HCT116 (cell line): ENCODE measurements at regions not wholly inside any gene's neighbourhood (a gene's known extent, or its start where the extent isn't known, plus 50 kb on each side); places are given as distances from the start of the nearest gene placed in this dataset.
A peak's percentile ranks its signal among the peaks of the same experiment; 100 is the strongest.

Source experiments
- ATAC-seq: fragments of 200-7000 bp; cut with Tn5 transposase; 2 replicates; pipeline ENCODE4 v1.9.1; 2020; ENCODE audit warnings: mild to moderate bottlenecking, moderate library complexity
- BruUV-seq: library from RNA; stranded (reverse); fragments of 400-500 nt; replicated peaks from 2 replicates; lab custom pipeline; 2021; lab: Mats Ljungman, UMichigan
- CTCF ChIA-PET: fragments of 300-600 bp; sonication (Branson Sonifier 250); formaldehyde crosslinking; loops from one replicate; lab custom pipeline; 2021; ENCODE audit warnings: antibody characterized with exemption; lab: Charles Lee
- POLR2A ChIA-PET: fragments of 300-600, 350-600 bp; sonication (Branson Sonifier 250); formaldehyde crosslinking; loops from one replicate; lab custom pipeline; 2021; ENCODE audit warnings: antibody characterized with exemption; lab: Charles Lee
- RAD21 ChIA-PET, 2 experiments: fragments of 300-600 bp; sonication (Branson Sonifier 250); formaldehyde crosslinking; loops; one replicate each; lab custom pipeline; 2023; ENCODE audit warnings: low total read pairs in 2 of 2; ENCODE audit not compliant: uncharacterized antibody in 2 of 2, unreplicated experiment in 2 of 2, low non-redundant PET in 1 of 2; lab: Charles Lee
- DNase-seq: peaks from one replicate; pipeline ENCODE4 v3.0.0-alpha.2; 2010; ENCODE audit warnings: low read depth, low spot score
- H2AFZ ChIP-seq: fragments of 200-600 bp; shearing (Covaris generic), sonication (generic); 2 replicates; pipeline ENCODE4 v1.6.1; 2017; ENCODE audit warnings: low read depth, mixed run types, mixed read lengths, antibody characterized with exemption, low read length; ENCODE audit not compliant: poor library complexity, severe bottlenecking
- H3K27ac ChIP-seq: 2 replicates; pipeline ENCODE4 v1.5.1; 2012; ENCODE audit warnings: low read depth, low read length
- H3K27me3 ChIP-seq: fragments of 200-600 bp; sonication (generic); 2 replicates; pipeline ENCODE4 v1.6.1; 2016; ENCODE audit warnings: mixed run types, low read length, mixed read lengths; ENCODE audit not compliant: insufficient read depth
- H3K36me3 ChIP-seq, 2 experiments: fragments of 200-500 bp in 1 of 2; fragments of 200-600 bp in 1 of 2; sonication (Bioruptor generic) in 1 of 2; sonication (generic) in 1 of 2; 2 replicates each; pipeline versions ENCODE4 v1.5.1 to v1.6.1; 2014 to 2016; ENCODE audit warnings: low read length in 2 of 2, inconsistent platforms in 1 of 2, mixed read lengths in 1 of 2, mixed run types in 1 of 2; ENCODE audit not compliant: insufficient read depth in 2 of 2, control insufficient read depth in 1 of 2
- H3K4me1 ChIP-seq, 2 experiments: fragments of 200-600 bp in 1 of 2; sonication (generic) in 1 of 2; 2 replicates each; pipeline versions ENCODE4 v1.5.1 to v1.6.1; 2012 to 2017; ENCODE audit warnings: low read length in 2 of 2, inconsistent platforms in 1 of 2, mild to moderate bottlenecking in 1 of 2, mixed read lengths in 1 of 2, mixed run types in 1 of 2, moderate library complexity in 1 of 2; ENCODE audit not compliant: insufficient read depth in 2 of 2, control insufficient read depth in 1 of 2
- H3K4me2 ChIP-seq: fragments of 200-600 bp; sonication (generic); 2 replicates; pipeline ENCODE4 v1.6.1; 2017; ENCODE audit warnings: mixed run types, low read length, mixed read lengths
- H3K4me3 ChIP-seq, 2 experiments: fragments of 200-600 bp in 1 of 2; sonication (generic) in 1 of 2; replicated peaks in 1 of 2; 2 replicates each; pipeline ENCODE4 v1.5.1; 2011 to 2016; ENCODE audit warnings: low read length in 2 of 2, control low read depth in 1 of 2, low read depth in 1 of 2, mild to moderate bottlenecking in 1 of 2, mixed read lengths in 1 of 2, mixed run types in 1 of 2
- H3K79me2 ChIP-seq: fragments of 200-600 bp; sonication (generic); 2 replicates; pipeline ENCODE4 v1.6.1; 2017; ENCODE audit warnings: mild to moderate bottlenecking, mixed run types, low read length, moderate library complexity, mixed read lengths; ENCODE audit not compliant: insufficient read depth
- H3K9ac ChIP-seq: fragments of 200-600 bp; sonication (generic); 2 replicates; pipeline ENCODE4 v1.6.1; 2016; ENCODE audit warnings: low read length, mixed read lengths
- H3K9me2 ChIP-seq: fragments of 200-600 bp; sonication (generic), shearing (Covaris generic); 2 replicates; pipeline ENCODE4 v1.6.1; 2017; ENCODE audit warnings: mixed run types, mild to moderate bottlenecking, moderate library complexity; ENCODE audit not compliant: insufficient read depth
- H3K9me3 ChIP-seq, 2 experiments: fragments of 200-500 bp in 1 of 2; fragments of 200-600 bp in 1 of 2; sonication (Bioruptor generic) in 1 of 2; sonication (generic) in 1 of 2; 2 replicates each; pipeline ENCODE4 v1.6.1; 2014 to 2017; ENCODE audit warnings: low read length in 2 of 2, mixed read lengths in 2 of 2, inconsistent platforms in 1 of 2, low read depth in 1 of 2, mild to moderate bottlenecking in 1 of 2, mixed run types in 1 of 2, moderate library complexity in 1 of 2; ENCODE audit not compliant: control insufficient read depth in 1 of 2, insufficient read depth in 1 of 2
- H4K20me1 ChIP-seq: fragments of 200-600 bp; sonication (generic), shearing (Covaris generic); 2 replicates; pipeline ENCODE4 v1.6.1; 2017; ENCODE audit warnings: mixed run types, mild to moderate bottlenecking, moderate library complexity; ENCODE audit not compliant: insufficient read depth
- CBX3 ChIP-seq: IDR thresholded peaks from 2 replicates; pipeline ENCODE4 v1.6.1; 2012; ENCODE audit warnings: low read depth
- CEBPB ChIP-seq: IDR thresholded peaks from 2 replicates; pipeline ENCODE4 v1.6.1; 2012; ENCODE audit warnings: low read depth
- EGR1 ChIP-seq: IDR thresholded peaks from 2 replicates; pipeline ENCODE4 v1.6.1; 2012; ENCODE audit warnings: low read depth
- EZH2phosphoT487 ChIP-seq: fragments of 200-600 bp; IDR thresholded peaks from 2 replicates; pipeline ENCODE4 v1.6.1; 2018; ENCODE audit warnings: antibody characterized with exemption, borderline replicate concordance
- FOSL1 ChIP-seq: IDR thresholded peaks from 2 replicates; pipeline ENCODE4 v1.6.1; 2012; ENCODE audit warnings: low read depth
- JUND ChIP-seq: IDR thresholded peaks from 2 replicates; pipeline ENCODE4 v1.6.1; 2012
- RAD21 ChIP-seq: IDR thresholded peaks from 2 replicates; pipeline ENCODE4 v1.6.1; 2012; ENCODE audit warnings: low read depth, mild to moderate bottlenecking
- SIN3A ChIP-seq: IDR thresholded peaks from 2 replicates; pipeline ENCODE4 v1.6.1; 2012; ENCODE audit warnings: low read depth
- SP1 ChIP-seq: IDR thresholded peaks from 2 replicates; pipeline ENCODE4 v1.6.1; 2012; ENCODE audit warnings: low read depth
- YY1 ChIP-seq: IDR thresholded peaks from 2 replicates; pipeline ENCODE4 v1.6.1; 2011; ENCODE audit warnings: low read length, low read depth, moderate library complexity, mild to moderate bottlenecking; ENCODE audit not compliant: insufficient replicate concordance; ENCODE audit errors: extremely low read depth
- intact Hi-C: fragments of 100-400 bp; cut with micrococcal nuclease; formaldehyde crosslinking; loops from 2 replicates; pipeline ENCODE4 v1.10.0; 2022
- TF ChIP-seq, protein P1 (sequence below), 3 experiments: fragments of 200-600 bp in 1 of 3; sonication (generic) in 1 of 3; IDR thresholded peaks in 2 of 3; conservative IDR thresholded peaks in 1 of 3; 2 replicates each; pipeline ENCODE4 v1.5.1; 2012 to 2017; ENCODE audit warnings: low read depth in 2 of 3, low read length in 2 of 3, antibody characterized with exemption in 1 of 3, borderline replicate concordance in 1 of 3, control low read depth in 1 of 3, mild to moderate bottlenecking in 1 of 3, mixed read lengths in 1 of 3, mixed run types in 1 of 3, moderate library complexity in 1 of 3; ENCODE audit not compliant: insufficient read depth in 1 of 3
- TF ChIP-seq, protein P2 (sequence below): IDR thresholded peaks from 2 replicates; pipeline ENCODE4 v1.6.1; 2012; ENCODE audit warnings: low read depth

DNA sequence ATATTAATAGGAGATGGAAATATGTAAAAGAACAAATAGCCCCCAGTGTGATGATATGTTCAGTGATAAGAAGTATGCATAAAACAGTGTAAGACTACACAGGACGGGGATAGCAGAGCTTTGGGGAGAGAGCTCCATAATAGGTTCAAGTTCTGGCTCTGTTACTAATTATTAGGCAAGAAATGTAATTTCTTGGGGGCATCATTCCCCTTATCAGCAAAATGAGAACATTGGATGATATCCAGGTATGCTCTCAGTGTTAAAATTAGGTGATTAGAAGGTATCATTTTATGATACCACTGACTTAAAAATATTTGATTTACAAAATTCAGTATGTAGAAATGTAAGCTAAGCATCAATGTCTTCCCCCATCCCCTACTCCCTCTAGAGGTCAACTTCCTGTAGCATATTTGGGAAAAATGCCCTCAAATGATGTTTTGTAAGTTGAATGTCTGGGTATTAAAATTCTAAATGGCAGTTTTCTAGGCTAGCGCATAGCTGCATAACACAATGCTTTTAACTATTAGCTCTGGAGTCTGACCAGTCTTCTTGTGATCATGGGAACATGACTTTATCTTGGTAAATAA is 585.7 kb upstream of the CAMK1G start:
- no peak overlapping the region for H3K4me2 ChIP-seq
- no peaks in the 10 kb centered on the region for H3K36me3 ChIP-seq
- intact Hi-C loops: no loop called here
- no TSS peak for BruUV-seq
- no peaks in the 10 kb centered on the region for H3K79me2 ChIP-seq
- TF ChIP-seq RAD21 (peak; percentile 13; the same call in 1 of the 2 replicates), CBX3 (no peak), EGR1 (no peak), SIN3A (no peak)
- TF ChIP-seq, protein P1, sequence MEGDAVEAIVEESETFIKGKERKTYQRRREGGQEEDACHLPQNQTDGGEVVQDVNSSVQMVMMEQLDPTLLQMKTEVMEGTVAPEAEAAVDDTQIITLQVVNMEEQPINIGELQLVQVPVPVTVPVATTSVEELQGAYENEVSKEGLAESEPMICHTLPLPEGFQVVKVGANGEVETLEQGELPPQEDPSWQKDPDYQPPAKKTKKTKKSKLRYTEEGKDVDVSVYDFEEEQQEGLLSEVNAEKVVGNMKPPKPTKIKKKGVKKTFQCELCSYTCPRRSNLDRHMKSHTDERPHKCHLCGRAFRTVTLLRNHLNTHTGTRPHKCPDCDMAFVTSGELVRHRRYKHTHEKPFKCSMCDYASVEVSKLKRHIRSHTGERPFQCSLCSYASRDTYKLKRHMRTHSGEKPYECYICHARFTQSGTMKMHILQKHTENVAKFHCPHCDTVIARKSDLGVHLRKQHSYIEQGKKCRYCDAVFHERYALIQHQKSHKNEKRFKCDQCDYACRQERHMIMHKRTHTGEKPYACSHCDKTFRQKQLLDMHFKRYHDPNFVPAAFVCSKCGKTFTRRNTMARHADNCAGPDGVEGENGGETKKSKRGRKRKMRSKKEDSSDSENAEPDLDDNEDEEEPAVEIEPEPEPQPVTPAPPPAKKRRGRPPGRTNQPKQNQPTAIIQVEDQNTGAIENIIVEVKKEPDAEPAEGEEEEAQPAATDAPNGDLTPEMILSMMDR (IDR thresholded peaks at IDR 0.05 in 2 of 3, conservative IDR thresholded peaks at IDR 0.05 in 1 of 3; ENCODE audit: borderline replicate concordance in 1 of 3, insufficient read depth in 1 of 3, low read depth in 2 of 3, low read length in 2 of 3): peak; percentile 5 to 26 (median 25); a peak in 2 of 6 replicates
- H3K9me2 ChIP-seq: no peaks in the 10 kb centered on the region
- H3K27ac ChIP-seq: no peak overlapping the region
- ChIA-PET POLR2A (no interaction called here), CTCF (no interaction called here), RAD21 (no interaction called here)
- ATAC-seq (no peak), DNase-seq (no peak)
- no peaks in the 10 kb centered on the region for H3K4me1 ChIP-seq
- H3K9ac ChIP-seq: no peak overlapping the region
- H3K9me3 ChIP-seq: no peaks in the 10 kb centered on the region
- no peaks in the 10 kb centered on the region for H3K27me3 ChIP-seq
- H4K20me1 ChIP-seq: no peaks in the 10 kb centered on the region
- H2AFZ ChIP-seq: no peak overlapping the region
- H3K4me3 ChIP-seq: no peak overlapping the region

DNA sequence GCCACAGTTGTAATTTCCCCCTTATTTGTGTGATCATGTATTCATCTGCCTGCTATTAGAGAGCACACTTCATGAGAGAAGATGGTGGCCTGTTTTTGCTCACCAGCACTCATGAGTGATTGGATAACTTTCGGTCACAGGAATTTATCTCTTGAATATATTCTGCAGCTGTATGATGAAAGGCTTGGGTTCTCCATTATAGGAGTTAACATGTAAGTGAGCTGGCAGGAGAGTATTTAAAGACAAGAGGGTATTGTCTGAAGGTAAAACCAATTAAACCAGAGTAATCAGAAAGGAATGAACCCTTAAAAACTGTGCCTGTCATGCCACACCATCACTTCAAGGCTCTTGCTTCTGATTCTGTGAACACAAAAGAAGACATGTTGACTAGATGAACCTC is 574.9 kb upstream of the CAMK1G start:
- intact Hi-C loops: no loop called here
- H3K27me3 ChIP-seq: no peaks in the 10 kb centered on the region
- no peaks in the 10 kb centered on the region for H3K4me1 ChIP-seq
- RAD21 ChIA-PET: no interaction called here
- ATAC-seq: no peak
- H3K4me2 ChIP-seq: no peak overlapping the region
- no peak overlapping the region for H3K27ac ChIP-seq
- no TSS peak for BruUV-seq
- no peak overlapping the region for H3K9ac ChIP-seq
- POLR2A ChIA-PET: no interaction called here
- no peak overlapping the region for H3K4me3 ChIP-seq
- no peaks in the 10 kb centered on the region for H3K9me3 ChIP-seq
- no peaks in the 10 kb centered on the region for H3K79me2 ChIP-seq
- H3K9me2 ChIP-seq: no peaks in the 10 kb centered on the region
- no peaks in the 10 kb centered on the region for H4K20me1 ChIP-seq
- no peak overlapping the region for H2AFZ ChIP-seq
- DNase-seq: no peak
- CTCF ChIA-PET: no interaction called here
- no peaks in the 10 kb centered on the region for H3K36me3 ChIP-seq
- TF ChIP-seq, protein P2, sequence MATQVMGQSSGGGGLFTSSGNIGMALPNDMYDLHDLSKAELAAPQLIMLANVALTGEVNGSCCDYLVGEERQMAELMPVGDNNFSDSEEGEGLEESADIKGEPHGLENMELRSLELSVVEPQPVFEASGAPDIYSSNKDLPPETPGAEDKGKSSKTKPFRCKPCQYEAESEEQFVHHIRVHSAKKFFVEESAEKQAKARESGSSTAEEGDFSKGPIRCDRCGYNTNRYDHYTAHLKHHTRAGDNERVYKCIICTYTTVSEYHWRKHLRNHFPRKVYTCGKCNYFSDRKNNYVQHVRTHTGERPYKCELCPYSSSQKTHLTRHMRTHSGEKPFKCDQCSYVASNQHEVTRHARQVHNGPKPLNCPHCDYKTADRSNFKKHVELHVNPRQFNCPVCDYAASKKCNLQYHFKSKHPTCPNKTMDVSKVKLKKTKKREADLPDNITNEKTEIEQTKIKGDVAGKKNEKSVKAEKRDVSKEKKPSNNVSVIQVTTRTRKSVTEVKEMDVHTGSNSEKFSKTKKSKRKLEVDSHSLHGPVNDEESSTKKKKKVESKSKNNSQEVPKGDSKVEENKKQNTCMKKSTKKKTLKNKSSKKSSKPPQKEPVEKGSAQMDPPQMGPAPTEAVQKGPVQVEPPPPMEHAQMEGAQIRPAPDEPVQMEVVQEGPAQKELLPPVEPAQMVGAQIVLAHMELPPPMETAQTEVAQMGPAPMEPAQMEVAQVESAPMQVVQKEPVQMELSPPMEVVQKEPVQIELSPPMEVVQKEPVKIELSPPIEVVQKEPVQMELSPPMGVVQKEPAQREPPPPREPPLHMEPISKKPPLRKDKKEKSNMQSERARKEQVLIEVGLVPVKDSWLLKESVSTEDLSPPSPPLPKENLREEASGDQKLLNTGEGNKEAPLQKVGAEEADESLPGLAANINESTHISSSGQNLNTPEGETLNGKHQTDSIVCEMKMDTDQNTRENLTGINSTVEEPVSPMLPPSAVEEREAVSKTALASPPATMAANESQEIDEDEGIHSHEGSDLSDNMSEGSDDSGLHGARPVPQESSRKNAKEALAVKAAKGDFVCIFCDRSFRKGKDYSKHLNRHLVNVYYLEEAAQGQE: no peak
- TF ChIP-seq RAD21 (no peak), EGR1 (no peak), JUND (no peak), SIN3A (no peak), YY1 (no peak), EZH2phosphoT487 (no peak), FOSL1 (no peak), CEBPB (no peak), SP1 (no peak)
- TF ChIP-seq, protein P1 (IDR thresholded peaks at IDR 0.05 in 2 of 3, conservative IDR thresholded peaks at IDR 0.05 in 1 of 3; ENCODE audit: borderline replicate concordance in 1 of 3, insufficient read depth in 1 of 3, low read depth in 2 of 3, low read length in 2 of 3): no peak
